Suprapubic skin (tissue), 4 donors: ENCODE measurements at regions not wholly inside any gene's neighbourhood (a gene's known extent, or its start where the extent isn't known, plus 50 kb on each side); places are given as distances from the start of the nearest gene placed in this dataset.

Experiments used
- CTCF ChIP-seq, 2 donors: fragments of 200-600 bp in 1 of 2; fragments of 450-650 bp in 1 of 2; sonication (generic) in 1 of 2; IDR thresholded peaks; one replicate each; pipeline ENCODE4 v1.5.1; 2016 to 2019; ENCODE audit warnings: antibody characterized with exemption in 2 of 2, mild to moderate bottlenecking in 1 of 2, moderate library complexity in 1 of 2
- EP300 ChIP-seq: sonication (generic); formaldehyde crosslinking; IDR thresholded peaks from one replicate; pipeline ENCODE4 v1.6.1; 2017; ENCODE audit warnings: antibody characterized with exemption
- POLR2A ChIP-seq, 2 donors: fragments of 450-650 bp; IDR thresholded peaks; one replicate each; pipeline ENCODE4 v1.6.1; 2017; ENCODE audit warnings: antibody characterized with exemption in 2 of 2, mild to moderate bottlenecking in 2 of 2, moderate library complexity in 2 of 2
- POLR2AphosphoS5 ChIP-seq, 3 donors: sonication (generic); formaldehyde crosslinking; IDR thresholded peaks; one replicate each; pipeline ENCODE4 v1.6.1; 2017; ENCODE audit warnings: antibody characterized with exemption in 3 of 3

- no peak for TF ChIP-seq CTCF (IDR thresholded peaks at IDR 0.05)
- TF ChIP-seq POLR2AphosphoS5 (IDR thresholded peaks at IDR 0.05): no peak
- no peak for TF ChIP-seq POLR2A (IDR thresholded peaks at IDR 0.05)
- TF ChIP-seq EP300: no peak
Observed at GRCh38 chr22:48207919-48208535, 1445.6 kb downstream of the TBC1D22A start.
